HepG2 (cell line): ENCODE measurements at regions not wholly inside any gene's neighbourhood (a gene's known extent, or its start where the extent isn't known, plus 50 kb on each side); places are given as distances from the start of the nearest gene placed in this dataset.

Source experiments
- BRD4 ChIP-seq: sonication (generic); formaldehyde crosslinking; IDR thresholded peaks from 2 replicates; pipeline ENCODE4 v1.4.0; 2020; ENCODE audit warnings: missing genetic modification reagents
- ERF ChIP-seq: IDR thresholded peaks from 2 replicates; pipeline ENCODE4 v1.6.1; 2018; ENCODE audit warnings: missing biosample characterization, missing genetic modification reagents
- FLYWCH1 ChIP-seq: sonication (generic); formaldehyde crosslinking; IDR thresholded peaks from 2 replicates; pipeline ENCODE4 v1.8.1; 2023; ENCODE audit warnings: mild to moderate bottlenecking, missing genetic modification reagents
- FOXM1 ChIP-seq: sonication (generic); formaldehyde crosslinking; IDR thresholded peaks from 2 replicates; pipeline ENCODE4 v1.5.0; 2020; ENCODE audit warnings: missing genetic modification reagents
- KDM2A ChIP-seq: sonication (generic); formaldehyde crosslinking; IDR thresholded peaks from 2 replicates; pipeline ENCODE4 v1.4.0; 2020; ENCODE audit warnings: low read depth, missing genetic modification reagents, borderline replicate concordance
- NRL ChIP-seq: sonication (generic); formaldehyde crosslinking; IDR thresholded peaks from 2 replicates; pipeline ENCODE4 v1.5.0; 2020; ENCODE audit warnings: missing genetic modification reagents, mild to moderate bottlenecking, moderate library complexity, borderline replicate concordance
- POLR2AphosphoS2 ChIP-seq: IDR thresholded peaks from 2 replicates; pipeline ENCODE4 v1.6.1; 2011; ENCODE audit warnings: low read depth, low read length, improper control_type of control experiment
- TRIM24 ChIP-seq: sonication (generic); formaldehyde crosslinking; IDR thresholded peaks from 2 replicates; pipeline ENCODE4 v1.8.0; 2022; ENCODE audit warnings: mild to moderate bottlenecking, missing genetic modification reagents
- ZMAT3 ChIP-seq: sonication (generic); formaldehyde crosslinking; conservative IDR thresholded peaks from 2 replicates; pipeline ENCODE4 v1.7.0; 2021; ENCODE audit warnings: missing genetic modification reagents
- ZMYM4 ChIP-seq: sonication (generic); formaldehyde crosslinking; IDR thresholded peaks from 2 replicates; pipeline ENCODE4 v1.8.1; 2023; ENCODE audit warnings: mild to moderate bottlenecking, missing genetic modification reagents
- ZNF232 ChIP-seq: sonication (generic); formaldehyde crosslinking; IDR thresholded peaks from 2 replicates; pipeline ENCODE4 v1.4.0; 2020; ENCODE audit warnings: missing genetic modification reagents, borderline replicate concordance
- ZNF431 ChIP-seq: sonication (generic); formaldehyde crosslinking; IDR thresholded peaks from 2 replicates; pipeline ENCODE4 v1.9.0; 2022; ENCODE audit warnings: missing genetic modification reagents, low read depth, mild to moderate bottlenecking, borderline replicate concordance
- ZNF589 ChIP-seq: sonication (generic); formaldehyde crosslinking; conservative IDR thresholded peaks from 2 replicates; pipeline ENCODE4 v1.8.0; 2022; ENCODE audit warnings: mild to moderate bottlenecking, moderate library complexity, missing genetic modification reagents
- ZNF605 ChIP-seq: sonication (generic); formaldehyde crosslinking; IDR thresholded peaks from 2 replicates; pipeline ENCODE4 v1.8.0; 2022; ENCODE audit warnings: mild to moderate bottlenecking, missing genetic modification reagents
- ZNF614 ChIP-seq: IDR thresholded peaks from 2 replicates; pipeline ENCODE4 v1.6.1; 2018; ENCODE audit warnings: missing biosample characterization, missing genetic modification reagents, inconsistent platforms, borderline replicate concordance
- ZNF629 ChIP-seq: sonication (generic); formaldehyde crosslinking; conservative IDR thresholded peaks from 2 replicates; pipeline ENCODE4 v1.5.0; 2020; ENCODE audit warnings: missing genetic modification reagents
- ZNF780A ChIP-seq: sonication (generic); formaldehyde crosslinking; IDR thresholded peaks from 2 replicates; pipeline ENCODE4 v1.8.0; 2022; ENCODE audit warnings: mild to moderate bottlenecking, missing genetic modification reagents, moderate library complexity
- TF ChIP-seq, protein P1 (sequence below): sonication (generic); formaldehyde crosslinking; conservative IDR thresholded peaks from 2 replicates; pipeline ENCODE4 v1.4.0; 2020; ENCODE audit warnings: missing genetic modification reagents
- TF ChIP-seq, protein P2 (sequence below): IDR thresholded peaks from 2 replicates; pipeline ENCODE4 v1.6.1; 2016
- TF ChIP-seq, protein P3 (sequence below): sonication (generic); formaldehyde crosslinking; IDR thresholded peaks from 2 replicates; pipeline ENCODE4 v1.4.0; 2020; ENCODE audit warnings: mild to moderate bottlenecking, missing genetic modification reagents
- TF ChIP-seq, protein P4 (sequence below), 2 experiments: IDR thresholded peaks; 2 replicates each; pipeline ENCODE4 v1.6.1; 2011 to 2012; ENCODE audit warnings: low read length in 2 of 2, borderline replicate concordance in 1 of 2, low read depth in 1 of 2, mild to moderate bottlenecking in 1 of 2, moderate library complexity in 1 of 2
- TF ChIP-seq, protein P5 (sequence below): sonication (generic); formaldehyde crosslinking; conservative IDR thresholded peaks from 2 replicates; pipeline ENCODE4 v1.8.0; 2022; ENCODE audit warnings: low read depth, missing genetic modification reagents

DNA sequence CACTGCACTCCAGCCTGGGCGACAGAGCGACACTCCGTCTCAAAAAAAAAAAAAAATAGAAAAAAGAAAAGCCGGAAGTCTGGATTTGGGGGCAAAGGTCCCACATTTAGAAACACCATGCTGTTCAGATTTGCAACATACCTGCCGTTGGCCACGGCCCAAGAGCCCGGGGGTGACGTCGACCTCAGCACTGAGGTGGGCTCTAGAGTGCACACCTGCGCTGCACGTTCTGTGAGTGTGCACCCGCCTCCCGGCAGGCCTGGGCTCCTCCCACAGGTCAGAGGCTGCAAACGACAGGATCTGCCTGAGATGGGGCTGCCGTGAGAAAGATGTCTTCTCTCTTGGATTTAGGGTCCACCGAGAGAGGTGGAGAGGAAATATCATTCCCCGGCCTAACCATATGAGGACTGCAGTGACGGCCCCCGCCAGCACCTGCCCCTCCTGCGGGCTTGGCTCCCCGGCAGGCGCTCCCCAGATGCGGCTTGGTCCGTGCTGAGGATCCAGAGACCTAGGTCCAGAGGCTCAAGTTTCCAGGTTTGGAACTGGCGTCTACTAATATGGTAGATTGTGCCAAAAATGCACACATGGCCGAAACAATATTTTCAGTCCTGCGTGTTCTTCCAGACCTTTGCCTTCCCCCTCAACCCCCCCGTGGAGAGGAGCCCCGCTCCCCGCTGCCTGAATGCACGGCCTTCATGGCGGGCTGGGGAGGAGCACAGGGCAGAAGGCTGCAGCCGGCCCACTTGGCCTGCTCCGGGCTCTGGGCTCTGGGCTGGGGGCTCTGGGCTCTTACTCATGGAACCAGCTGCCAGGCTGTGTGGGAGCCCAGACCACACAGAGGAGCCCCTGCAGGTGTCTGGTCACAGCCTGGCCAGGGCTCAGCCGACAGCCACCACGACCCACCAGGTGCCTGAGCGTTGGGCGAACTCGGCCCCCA lies 58.8 kb upstream of the FBRSL1 start (continued):
- TF ChIP-seq, protein P1, sequence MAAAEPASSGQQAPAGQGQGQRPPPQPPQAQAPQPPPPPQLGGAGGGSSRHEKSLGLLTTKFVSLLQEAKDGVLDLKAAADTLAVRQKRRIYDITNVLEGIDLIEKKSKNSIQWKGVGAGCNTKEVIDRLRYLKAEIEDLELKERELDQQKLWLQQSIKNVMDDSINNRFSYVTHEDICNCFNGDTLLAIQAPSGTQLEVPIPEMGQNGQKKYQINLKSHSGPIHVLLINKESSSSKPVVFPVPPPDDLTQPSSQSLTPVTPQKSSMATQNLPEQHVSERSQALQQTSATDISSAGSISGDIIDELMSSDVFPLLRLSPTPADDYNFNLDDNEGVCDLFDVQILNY (CRISPR knock-in tag), result no peak
- TF ChIP-seq ERF (CRISPR knock-in tag), result 0 out of 2 replicates have a peak, but pooled peaks have one; percentile 35
- TF ChIP-seq ZNF629 (CRISPR knock-in tag), result no peak
- peak; percentile 78; the same call in 1 of the 2 replicates for TF ChIP-seq ZMAT3 (CRISPR knock-in tag)
- TF ChIP-seq, protein P2, sequence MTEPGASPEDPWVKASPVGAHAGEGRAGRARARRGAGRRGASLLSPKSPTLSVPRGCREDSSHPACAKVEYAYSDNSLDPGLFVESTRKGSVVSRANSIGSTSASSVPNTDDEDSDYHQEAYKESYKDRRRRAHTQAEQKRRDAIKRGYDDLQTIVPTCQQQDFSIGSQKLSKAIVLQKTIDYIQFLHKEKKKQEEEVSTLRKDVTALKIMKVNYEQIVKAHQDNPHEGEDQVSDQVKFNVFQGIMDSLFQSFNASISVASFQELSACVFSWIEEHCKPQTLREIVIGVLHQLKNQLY (CRISPR knock-in tag), result 0 out of 2 replicates have a peak, but pooled peaks have one; percentile 29
- TF ChIP-seq ZMYM4 (CRISPR knock-in tag), result no peak
- TF ChIP-seq ZNF780A (CRISPR knock-in tag), result no peak
- TF ChIP-seq, protein P3, sequence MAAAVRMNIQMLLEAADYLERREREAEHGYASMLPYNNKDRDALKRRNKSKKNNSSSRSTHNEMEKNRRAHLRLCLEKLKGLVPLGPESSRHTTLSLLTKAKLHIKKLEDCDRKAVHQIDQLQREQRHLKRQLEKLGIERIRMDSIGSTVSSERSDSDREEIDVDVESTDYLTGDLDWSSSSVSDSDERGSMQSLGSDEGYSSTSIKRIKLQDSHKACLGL (CRISPR knock-in tag), result 0 out of 2 replicates have a peak, but pooled peaks have one; percentile 7
- TF ChIP-seq BRD4 (CRISPR knock-in tag), result no peak
- no peak for TF ChIP-seq FLYWCH1
- TF ChIP-seq ZNF605 (CRISPR knock-in tag), result peak; percentile 58; the same call in 1 of the 2 replicates
- no peak for TF ChIP-seq ZNF431
- TF ChIP-seq ZNF589, result no peak
- no peak for TF ChIP-seq POLR2AphosphoS2
- no peak for TF ChIP-seq FOXM1 (CRISPR knock-in tag)
- peak; percentile 70; the same call in 1 of the 2 replicates for TF ChIP-seq NRL (CRISPR knock-in tag)
- TF ChIP-seq KDM2A (CRISPR knock-in tag), result no peak
- no peak for TF ChIP-seq ZNF614 (CRISPR knock-in tag)
- no peak for TF ChIP-seq ZNF232
- TF ChIP-seq, protein P4, sequence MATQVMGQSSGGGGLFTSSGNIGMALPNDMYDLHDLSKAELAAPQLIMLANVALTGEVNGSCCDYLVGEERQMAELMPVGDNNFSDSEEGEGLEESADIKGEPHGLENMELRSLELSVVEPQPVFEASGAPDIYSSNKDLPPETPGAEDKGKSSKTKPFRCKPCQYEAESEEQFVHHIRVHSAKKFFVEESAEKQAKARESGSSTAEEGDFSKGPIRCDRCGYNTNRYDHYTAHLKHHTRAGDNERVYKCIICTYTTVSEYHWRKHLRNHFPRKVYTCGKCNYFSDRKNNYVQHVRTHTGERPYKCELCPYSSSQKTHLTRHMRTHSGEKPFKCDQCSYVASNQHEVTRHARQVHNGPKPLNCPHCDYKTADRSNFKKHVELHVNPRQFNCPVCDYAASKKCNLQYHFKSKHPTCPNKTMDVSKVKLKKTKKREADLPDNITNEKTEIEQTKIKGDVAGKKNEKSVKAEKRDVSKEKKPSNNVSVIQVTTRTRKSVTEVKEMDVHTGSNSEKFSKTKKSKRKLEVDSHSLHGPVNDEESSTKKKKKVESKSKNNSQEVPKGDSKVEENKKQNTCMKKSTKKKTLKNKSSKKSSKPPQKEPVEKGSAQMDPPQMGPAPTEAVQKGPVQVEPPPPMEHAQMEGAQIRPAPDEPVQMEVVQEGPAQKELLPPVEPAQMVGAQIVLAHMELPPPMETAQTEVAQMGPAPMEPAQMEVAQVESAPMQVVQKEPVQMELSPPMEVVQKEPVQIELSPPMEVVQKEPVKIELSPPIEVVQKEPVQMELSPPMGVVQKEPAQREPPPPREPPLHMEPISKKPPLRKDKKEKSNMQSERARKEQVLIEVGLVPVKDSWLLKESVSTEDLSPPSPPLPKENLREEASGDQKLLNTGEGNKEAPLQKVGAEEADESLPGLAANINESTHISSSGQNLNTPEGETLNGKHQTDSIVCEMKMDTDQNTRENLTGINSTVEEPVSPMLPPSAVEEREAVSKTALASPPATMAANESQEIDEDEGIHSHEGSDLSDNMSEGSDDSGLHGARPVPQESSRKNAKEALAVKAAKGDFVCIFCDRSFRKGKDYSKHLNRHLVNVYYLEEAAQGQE (IDR thresholded peaks at IDR 0.05; ENCODE audit: borderline replicate concordance in 1 of 2, low read depth in 1 of 2, low read length in 2 of 2), result no peak
- TF ChIP-seq, protein P5, sequence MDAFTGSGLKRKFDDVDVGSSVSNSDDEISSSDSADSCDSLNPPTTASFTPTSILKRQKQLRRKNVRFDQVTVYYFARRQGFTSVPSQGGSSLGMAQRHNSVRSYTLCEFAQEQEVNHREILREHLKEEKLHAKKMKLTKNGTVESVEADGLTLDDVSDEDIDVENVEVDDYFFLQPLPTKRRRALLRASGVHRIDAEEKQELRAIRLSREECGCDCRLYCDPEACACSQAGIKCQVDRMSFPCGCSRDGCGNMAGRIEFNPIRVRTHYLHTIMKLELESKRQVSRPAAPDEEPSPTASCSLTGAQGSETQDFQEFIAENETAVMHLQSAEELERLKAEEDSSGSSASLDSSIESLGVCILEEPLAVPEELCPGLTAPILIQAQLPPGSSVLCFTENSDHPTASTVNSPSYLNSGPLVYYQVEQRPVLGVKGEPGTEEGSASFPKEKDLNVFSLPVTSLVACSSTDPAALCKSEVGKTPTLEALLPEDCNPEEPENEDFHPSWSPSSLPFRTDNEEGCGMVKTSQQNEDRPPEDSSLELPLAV (CRISPR knock-in tag), result no peak
- TF ChIP-seq TRIM24 (CRISPR knock-in tag), result no peak
